Neural cell (in vitro differentiated cells): ENCODE measurements at regions not wholly inside any gene's neighbourhood (a gene's known extent, or its start where the extent isn't known, plus 50 kb on each side); places are given as distances from the start of the nearest gene placed in this dataset.

ENCODE experiments used
- small RNA-seq, 3 experiments: library from RNA; depleted of rRNA; stranded (forward); fragments of <200 nt; gene quantifications; one replicate each; pipeline ENCODE3, GENCODE V24; 2012

Small RNA genes lying in the stretch of these regions (small RNA-seq; reads per million reads assigned to genes)
- gene RN7SL795P: 0 reads per million in 3 experiments
